Tongue (tissue), 1 donor: ENCODE measurements at regions not wholly inside any gene's neighbourhood (a gene's known extent, or its start where the extent isn't known, plus 50 kb on each side); places are given as distances from the start of the nearest gene placed in this dataset.

Experiments
- DNase-seq: peaks from one replicate; pipeline ENCODE4 v3.0.0-alpha.2; 2015

DNA sequence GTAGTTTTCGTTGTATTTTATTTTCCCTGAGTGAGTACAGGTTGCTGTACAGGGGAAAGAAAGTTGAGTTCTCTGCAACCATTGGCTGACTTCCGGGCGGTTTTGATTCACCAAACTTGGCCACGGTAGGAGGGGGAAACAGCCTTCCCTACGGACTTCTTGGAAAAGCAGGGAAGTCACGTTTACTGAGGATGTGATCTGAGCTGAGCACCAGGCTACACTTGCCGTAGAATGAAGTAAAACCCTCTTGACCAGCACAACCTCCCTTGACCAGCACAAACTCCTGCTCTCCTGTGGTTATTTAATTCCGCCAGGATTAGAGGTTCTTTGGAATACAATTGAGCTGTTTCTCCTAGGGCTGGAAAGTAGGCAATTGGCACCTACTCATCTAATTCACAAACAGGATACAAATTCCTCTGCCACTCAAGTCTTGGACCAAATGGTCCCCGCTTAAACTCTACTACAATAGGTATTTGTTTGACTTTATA lies 242.0 kb upstream of the RBFOX1 start:
- peak; percentile 41 for DNase-seq

DNA sequence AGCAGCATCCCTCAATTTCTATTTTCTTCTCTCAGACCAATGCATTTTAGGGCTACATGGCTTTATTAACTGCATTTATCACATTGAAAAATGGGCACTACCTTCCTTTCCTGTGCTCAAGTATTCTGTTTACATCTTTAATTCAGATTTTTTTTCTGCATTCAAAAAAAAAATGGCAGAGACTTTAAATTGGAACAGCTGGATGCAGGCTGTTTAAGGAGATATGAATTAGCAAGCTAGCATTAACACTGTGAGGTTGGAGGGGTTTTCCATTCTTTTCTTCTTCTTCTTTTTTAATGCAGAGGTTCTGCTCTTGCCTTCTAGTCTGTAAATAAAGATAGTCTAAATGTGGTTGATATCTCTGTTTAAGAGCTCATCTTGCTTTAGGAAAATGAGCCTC lies 242.9 kb upstream of the RBFOX1 start:
- peak; percentile 62 for DNase-seq

DNA sequence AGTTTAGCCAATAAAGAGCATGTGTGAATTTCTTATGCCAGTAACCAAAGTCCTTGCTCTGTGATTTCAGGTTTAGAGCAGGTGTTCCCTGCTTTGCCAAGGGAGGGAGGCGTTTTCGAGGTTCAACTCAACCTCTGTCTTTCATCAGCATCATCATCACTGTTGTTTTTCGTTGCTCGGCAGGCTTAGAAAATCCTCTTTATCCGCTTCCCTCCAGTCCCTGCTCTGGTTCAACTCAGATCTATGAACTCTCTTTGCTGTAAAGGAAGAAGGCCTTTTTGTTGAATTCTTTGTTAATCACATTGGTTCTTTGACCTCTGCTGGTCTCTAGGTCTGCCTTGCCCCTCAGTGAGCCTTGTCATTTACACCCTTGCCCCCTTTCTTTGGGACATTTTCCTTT lies 243.9 kb upstream of the RBFOX1 start:
- peak; percentile 32 for DNase-seq

DNA sequence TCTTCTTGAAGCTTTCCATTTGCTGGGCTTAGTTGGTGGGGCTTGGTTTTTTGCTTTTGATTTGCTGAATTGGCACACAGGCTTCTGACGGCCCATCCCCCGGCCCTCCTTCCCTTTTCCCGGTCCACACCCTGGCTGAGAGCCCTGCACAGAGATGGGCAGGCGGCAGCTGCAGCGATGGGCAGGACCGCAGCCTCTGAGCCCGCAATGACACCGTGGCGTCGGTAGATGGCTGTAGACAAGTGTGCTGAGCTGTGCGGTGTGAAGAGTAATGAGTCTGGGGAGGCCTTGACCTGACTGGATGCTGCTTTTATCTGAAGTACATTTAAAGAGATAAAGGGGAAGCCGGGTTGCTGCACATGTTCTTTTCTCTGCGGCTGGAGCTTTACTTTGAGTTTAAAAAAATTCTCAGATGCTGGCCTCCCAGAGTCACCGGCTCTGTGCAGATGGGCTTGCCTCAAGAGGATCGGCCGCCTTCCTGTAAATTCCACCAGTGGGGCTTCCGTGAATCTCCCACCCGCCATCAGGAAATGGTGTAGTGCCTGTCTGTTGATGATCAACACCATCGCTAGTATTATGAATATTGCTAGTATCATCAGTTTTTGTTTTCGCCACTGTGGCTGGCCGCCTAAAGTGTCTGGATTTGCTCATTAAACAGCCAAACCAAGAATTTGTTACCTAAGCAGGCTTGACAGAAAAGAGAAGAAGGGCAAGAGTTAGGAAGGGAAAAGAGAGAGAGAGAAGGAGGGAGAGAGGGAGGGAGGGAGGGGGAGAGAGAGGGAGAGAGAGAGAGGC lies 245.6 kb upstream of the RBFOX1 start:
- peak; percentile 97 for DNase-seq

DNA sequence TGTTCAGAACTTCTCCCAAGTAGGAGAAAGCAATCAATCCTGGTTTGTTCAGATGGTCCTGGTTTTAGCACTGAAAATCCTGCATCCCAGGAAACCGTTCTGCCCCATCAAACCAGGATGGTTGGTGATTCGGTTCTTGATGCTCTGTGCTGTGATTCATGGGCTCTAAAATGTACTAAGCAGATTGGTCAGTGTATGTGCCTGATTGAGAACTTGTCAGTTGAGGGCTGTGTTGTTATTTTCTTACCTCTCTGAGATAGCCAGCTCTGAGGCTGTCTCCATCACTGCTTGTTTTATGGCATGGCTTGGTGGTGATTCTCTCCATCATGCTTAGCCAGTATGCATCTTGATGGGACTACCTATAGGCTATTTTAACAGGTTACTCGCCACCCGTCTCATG lies 246.9 kb upstream of the RBFOX1 start:
- DNase-seq, result no peak

DNA sequence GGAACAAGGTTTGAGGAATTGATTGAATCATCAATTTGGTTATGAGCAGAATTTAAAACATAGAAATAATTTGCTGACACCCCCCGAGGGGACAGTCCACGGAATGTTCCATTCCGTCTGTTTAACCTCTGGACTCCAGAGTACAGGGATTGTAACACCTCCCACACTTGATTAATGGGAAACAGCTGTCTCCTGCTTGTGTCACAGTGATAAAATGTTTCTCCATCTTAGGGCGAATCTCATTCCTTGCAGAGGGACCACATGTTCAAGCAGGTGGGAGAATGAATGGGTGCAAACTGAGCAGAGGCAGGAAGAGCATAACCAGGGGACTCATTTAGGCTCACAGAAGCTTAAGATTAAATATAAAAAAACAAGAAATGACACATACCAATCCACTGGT lies 249.5 kb upstream of the RBFOX1 start:
- peak; percentile 87 for DNase-seq

DNA sequence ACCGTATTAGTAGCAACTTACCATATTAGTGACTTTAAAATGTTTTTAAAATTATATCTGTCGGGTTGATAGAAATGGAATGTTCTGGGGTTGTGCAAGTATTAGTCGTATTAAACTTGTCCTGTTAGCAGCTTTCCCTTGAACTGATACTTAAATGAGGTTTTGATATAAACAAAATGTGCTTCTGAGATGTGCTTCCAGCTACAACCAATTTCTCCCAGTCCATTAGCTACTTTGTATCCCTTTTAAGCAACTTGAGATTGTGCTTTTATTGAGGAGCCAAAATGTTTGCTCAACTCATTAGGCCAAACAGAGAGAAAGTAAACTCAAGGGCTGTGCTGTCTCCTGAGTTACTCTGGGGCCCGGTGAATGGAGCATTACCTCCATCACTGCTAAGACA lies 255.0 kb upstream of the RBFOX1 start:
- DNase-seq, result no peak

DNA sequence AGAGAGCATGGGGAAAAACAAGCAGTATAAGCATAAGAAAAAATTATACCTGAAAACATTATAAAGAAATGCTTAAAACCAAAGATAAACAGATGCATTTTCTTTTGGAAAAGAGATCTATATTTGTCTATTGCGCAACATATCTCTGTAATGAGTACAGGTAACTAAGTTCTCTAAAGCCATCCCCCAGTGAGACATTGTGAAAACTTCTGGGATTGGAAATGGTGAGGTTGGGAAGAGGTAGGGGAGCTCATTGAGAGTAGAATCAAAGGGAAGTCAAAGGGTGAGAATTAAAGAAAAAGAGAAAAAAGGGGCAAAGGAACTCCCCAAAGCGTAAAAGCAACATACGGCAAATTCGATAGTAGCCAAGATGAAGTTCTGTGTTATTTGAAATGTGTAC lies 257.9 kb upstream of the RBFOX1 start:
- DNase-seq, result no peak

DNA sequence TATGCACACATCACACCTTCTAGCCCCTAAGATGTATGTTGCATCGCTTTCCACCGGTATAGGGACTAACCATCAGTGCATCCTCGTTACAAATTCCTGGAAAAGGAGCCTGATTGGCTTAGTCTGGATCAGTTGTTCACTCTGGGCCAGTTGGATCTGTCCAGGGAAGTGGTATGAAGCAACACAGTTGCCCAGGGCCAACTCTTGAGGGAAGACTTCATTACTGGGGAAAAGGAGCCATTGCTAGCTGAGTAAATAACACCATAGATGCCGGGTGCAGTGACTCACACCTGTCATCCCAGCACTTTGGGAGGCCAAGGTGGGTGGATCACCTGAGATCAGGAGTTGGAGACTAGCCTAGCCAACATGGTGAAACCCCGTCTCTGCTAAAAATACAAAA lies 275.2 kb upstream of the RBFOX1 start:
- no peak for DNase-seq

DNA sequence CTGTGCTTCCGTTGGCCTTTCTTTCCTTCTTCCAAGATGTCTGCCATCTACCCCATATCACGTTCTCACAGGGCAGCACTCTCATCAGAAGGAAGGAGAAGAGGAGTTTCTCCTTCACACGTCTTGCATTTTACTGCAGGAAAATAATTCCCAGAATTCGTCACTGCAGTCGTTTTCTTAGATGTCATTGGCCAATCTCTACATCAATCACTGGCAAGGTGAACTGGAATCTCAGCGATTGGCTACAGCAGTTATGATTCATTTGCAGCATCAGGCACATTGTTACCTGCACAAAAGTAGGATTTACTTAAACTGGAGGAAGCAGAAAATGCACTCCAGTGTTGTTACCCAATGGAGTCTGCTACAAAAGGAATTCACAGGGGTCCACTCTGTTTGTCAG lies 277.2 kb upstream of the RBFOX1 start:
- no peak for DNase-seq

DNA sequence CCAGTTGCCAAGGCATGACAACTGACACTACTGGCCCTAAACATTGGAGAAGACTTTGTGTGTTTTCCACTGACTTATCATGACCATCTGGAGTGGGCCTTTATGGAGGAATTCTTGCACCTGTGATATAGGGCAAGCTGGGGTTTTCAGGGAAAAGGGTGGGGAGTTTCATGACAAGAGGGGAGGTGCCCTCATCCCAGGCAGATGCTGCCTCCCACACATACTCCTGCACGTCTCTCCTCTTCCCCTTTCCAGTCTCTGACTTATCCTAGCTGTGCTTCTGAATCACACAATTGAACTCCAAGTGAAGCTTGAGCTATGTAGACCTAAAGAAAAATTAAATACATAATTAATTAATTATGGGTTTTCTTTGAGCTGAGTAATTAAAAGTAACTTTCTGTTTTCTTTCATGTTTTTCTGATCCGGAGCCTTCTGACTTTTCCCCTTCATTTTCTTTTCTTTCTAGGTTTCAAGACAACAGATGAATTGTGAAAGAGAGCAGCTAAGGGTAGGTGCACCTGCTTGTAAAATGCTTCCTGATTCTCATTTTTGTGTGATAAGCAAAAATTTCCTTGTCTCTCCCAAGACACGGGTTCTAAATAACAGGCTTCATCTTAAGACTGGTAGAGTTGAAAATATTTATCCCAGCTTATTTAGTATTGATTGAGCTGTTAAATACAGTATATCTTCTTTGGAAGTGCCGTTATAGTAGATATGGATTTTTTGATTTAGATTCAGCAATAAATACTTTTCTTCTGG lies 280.9 kb upstream of the RBFOX1 start:
- DNase-seq, result no peak

DNA sequence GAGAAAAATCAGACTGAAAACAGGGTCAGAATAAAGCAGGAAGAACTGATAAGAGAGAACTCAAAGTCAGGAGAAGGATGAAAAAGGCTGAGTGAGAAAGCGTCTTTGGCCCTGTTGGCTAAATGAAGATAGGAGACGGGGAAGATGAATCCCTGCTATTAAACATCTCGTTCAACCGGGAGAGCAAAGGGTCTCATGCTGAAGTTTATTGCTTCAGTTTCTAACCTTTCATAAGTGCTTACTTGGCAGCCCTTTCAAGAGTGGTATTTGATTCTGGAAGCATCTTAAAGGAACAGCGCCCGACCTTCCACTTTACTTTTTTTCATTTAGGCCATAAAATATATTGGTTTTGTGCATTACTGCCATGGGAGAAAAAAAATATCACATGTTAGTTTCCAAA lies 288.3 kb upstream of the RBFOX1 start:
- DNase-seq, result no peak

DNA sequence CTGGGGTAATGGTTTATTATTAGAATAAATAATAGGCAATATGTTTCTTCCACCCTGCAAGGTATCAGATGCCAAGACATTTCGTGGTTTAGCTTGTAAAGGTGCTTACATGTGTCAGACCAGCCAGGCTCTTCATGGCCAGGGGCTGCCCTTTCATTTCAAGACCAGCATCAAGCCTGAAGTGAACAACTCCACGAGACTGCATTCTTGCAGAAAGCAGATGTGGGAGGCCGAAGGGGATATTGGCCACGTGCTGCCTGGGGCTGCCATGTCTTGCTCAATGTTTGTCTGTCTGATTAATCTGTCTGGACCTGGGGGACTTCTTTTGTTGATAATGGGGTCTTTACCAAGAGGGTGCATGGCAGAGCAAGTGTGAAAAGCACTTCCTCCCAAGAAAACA lies 294.2 kb upstream of the RBFOX1 start:
- no peak for DNase-seq

DNA sequence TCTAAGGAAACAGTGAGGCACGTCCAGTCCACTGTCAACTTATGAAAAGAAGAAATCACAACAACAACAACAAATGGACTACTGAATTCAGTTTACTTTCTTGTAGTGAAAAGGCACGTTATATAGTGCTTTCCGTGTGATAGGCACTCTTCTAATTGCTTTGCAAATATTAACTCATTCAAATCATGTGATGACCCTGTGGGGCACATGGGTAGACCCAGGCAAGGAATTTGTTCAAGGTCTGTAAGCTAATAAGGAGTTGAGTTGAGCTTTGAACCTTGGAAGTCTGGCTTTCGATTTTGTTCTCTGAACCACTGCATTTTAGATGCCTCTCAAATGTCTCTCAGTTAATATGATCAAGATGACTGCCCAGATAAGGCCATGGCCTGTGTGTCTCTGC lies 295.1 kb upstream of the RBFOX1 start:
- no peak for DNase-seq

DNA sequence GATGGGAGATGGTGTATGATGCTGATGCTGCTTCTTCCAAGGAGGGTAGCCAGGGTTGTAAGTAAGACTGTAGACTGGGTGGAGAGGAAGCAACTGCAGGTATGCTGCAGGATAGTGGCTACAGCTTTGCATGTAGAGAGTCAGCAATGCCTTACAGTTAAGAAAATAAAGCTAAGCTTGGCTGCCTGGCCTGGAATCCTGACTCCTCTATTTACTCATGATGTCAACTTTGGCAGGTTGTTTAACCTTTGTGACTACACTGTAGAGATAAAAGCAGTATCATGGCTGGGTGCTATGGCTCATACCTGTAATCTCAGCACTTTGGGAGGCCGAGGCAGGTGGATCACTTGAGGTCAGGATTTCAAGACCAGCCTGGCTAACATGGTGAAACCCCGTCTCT lies 301.6 kb upstream of the RBFOX1 start:
- DNase-seq, result no peak

DNA sequence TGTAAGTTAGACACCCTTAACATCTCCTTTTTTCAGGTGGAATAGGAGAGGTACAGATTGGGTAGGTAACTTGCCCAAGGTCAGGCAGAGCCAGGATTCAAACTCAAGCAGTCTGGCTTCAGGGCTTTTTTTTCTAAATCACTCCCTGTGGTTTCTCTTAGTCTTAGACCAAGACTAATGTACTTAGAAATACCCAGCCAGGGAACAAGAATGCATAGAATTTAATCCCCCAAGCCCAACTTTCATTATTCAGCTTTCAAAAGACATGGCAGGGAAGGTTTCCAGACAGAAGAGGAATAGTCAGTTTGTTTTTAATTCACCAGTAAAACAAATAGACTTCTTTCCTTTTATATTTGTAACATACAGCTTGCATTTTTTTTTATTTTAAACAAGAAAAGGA lies 305.2 kb upstream of the RBFOX1 start:
- peak; percentile 49 for DNase-seq

DNA sequence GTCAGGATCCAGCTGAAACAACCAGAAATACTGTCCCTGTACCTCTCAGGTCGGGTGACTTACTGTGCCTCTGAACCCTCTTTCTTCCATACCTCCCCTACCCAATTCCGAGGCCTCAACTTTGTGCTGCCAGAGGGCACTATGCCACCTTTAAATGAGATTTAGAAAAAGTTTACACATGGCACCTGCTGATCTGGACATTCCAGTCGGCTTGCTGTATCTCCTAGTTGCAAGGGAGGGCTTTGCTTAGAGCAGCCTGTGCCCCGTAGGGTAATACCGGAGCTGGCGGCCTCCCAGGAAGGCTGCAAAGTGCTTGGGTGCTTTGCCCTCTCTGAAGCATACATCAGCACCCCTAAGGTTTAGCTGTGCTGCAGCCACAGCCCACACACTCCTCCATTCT lies 306.0 kb upstream of the RBFOX1 start:
- peak; percentile 32 for DNase-seq

DNA sequence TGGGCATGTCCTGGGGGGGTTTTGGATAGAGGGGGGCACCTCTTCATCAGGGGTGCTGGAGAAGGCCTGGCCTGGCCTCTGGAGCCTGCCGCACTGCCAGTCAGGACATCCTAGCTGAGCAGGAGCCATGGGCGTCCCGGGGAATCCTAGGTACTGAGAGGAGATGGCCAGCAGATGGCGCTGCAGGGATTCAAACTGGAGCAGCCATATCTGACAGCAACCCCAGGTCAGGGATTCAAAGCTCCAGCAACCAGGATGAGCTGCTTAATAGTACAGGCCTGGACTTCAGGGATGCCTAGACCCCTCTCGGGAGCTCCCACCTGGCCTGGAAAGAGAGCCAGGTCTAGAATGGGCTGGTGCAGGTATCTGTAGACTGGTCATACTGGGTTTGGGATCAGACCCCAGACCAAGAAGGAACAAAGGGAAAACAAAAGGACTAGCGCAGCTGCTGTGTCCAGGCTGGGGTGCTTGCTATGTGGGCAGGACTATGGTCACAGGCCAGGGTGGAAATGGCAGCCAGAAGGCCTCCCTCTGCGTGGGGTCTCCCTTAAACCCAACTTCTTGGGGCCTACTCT lies 306.9 kb upstream of the RBFOX1 start:
- peak; percentile 91 for DNase-seq

DNA sequence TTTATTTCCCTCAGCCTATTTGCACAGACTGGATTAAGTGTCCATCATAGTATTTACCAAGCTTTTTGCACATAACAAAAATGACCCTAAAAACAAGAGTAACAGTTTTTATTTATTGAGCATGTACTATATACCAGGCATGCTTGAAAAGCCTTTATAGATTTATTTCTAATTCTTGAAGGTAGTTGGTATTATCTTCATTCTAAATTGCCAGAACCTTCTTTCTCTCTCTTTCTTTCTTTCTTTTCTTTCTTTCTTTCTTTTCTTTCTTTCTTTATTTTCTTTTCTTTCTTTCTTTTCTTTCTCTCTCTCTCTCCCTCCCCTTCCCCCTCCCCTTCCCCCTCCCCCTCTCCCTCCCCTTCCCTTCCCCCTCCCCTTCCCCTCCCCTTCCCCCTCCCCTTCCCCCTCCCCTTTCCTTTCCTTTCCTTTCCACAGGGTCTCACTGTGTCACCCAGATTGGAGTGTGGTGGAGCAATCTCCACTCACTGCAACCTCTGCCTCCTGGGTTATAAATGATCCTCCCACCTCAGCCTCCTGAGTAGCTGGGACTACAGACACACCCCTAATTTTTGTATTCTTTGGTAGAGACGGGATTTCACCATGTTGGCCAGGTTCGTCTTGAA lies 310.9 kb upstream of the RBFOX1 start:
- no peak for DNase-seq

DNA sequence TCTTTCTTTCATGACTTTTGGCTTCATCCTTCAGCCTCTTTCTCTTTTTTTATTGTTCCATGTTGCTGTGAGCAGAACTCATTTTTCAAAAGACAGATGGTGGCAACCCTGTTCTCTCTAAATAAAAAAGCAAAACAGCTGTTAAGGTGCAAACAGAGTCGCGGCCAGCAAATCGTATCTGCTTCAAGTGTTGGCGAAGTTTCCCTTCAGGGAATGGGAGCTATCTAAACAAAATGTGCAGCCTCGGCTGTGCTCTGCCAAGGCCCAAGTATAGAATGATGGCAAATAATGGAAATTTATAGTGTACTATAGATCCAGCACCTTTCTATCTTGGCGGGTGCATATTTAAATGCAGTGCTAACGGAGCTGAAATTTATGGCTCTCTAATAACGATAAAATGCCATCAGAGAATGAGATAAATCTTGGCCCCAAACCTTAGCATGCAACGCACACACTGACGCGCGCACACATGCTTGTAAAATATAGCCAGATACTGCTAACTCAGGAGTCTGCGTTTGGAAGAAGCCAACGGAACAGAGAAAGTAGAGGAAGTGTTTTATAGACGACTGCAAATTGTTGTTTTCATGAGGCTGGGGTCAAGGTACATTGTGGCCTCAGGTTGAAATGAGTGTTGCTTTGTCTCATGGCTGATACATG lies 315.5 kb upstream of the RBFOX1 start:
- DNase-seq, result no peak

DNA sequence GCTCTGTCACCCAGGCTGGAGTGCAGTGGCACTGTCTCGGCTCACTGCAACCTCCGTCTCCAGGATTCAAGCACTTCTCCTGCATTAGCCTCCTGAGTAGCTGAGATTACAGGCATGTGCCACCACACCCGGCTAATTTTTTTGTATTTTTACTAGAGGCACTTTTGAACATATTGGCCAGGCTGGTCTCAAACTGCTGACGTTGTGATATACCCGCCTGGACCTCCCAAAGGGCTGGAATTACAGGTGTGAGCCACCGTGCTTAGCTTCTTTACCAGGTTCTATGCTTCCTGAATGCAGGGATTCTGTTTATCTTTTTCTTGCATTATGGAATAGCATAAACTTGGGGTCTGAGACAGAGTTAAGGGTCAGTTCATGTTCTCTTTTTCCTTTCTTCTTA lies 317.9 kb upstream of the RBFOX1 start:
- DNase-seq, result no peak

DNA sequence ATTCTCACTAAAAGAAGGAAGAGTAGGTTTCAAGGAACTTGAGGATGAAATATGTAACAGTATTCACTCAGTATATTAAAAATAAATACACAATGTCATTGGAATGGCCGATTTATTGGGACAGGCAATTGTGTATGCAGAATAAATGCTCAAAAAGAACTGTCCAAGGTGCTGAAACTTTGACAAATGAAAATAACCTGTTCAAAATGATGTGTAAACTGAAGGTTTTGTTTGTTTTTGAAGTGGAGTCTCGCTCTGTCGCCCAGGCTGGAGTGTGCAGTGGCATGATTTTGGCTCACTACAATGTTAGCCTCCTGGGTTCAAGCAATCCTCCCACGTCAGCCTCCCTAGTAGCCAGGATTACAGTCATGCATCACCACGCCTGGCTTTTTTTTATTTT lies 318.7 kb upstream of the RBFOX1 start:
- DNase-seq, result peak; percentile 80
